HepG2 (cell line): ENCODE measurements at regions not wholly inside any gene's neighbourhood (a gene's known extent, or its start where the extent isn't known, plus 50 kb on each side); places are given as distances from the start of the nearest gene placed in this dataset.

Source experiments
- ATAC-seq: fragments of 200-7000 bp; cut with Tn5 transposase; 3 replicates; pipeline ENCODE4 v1.9.1; 2020; ENCODE audit warnings: mild to moderate bottlenecking, moderate library complexity
- BruUV-seq: library from RNA; stranded (reverse); fragments of 400-500 nt; replicated peaks from 2 replicates; lab custom pipeline; 2021; lab: Mats Ljungman, UMichigan
- CTCF ChIA-PET: fragments of 300-600 bp; formaldehyde crosslinking; extraction: SDS; loops from one replicate; lab custom pipeline; 2021; ENCODE audit warnings: low total read pairs, inconsistent platforms, low intra/inter-chr PET ratio; lab: Yijun Ruan, JAX
- POLR2A ChIA-PET: fragments of 350-600 bp; sonication (Branson Sonifier 250); formaldehyde crosslinking; loops from one replicate; lab custom pipeline; 2020; ENCODE audit warnings: antibody characterized with exemption, inconsistent platforms; lab: Yijun Ruan, JAX
- DNase-seq: peaks from one replicate; pipeline ENCODE4 v3.0.0-alpha.2; 2015; ENCODE audit warnings: low spot score
- FAIRE-seq: peaks from 3 replicates; lab custom pipeline; 2011; peaks lifted over from hg19 to GRCh38; lab: Jason Lieb, UNC
- H2AFZ ChIP-seq: one replicate; pipeline ENCODE4 v1.6.1; 2011; ENCODE audit warnings: low read length, inconsistent platforms
- H3K27ac ChIP-seq: fragments of 300-600 bp; 3 replicates; pipeline ENCODE4 v1.8.0; 2011; ENCODE audit warnings: mixed run types, mild to moderate bottlenecking, mixed read lengths, low read length, inconsistent platforms; ENCODE audit not compliant: insufficient read depth; ENCODE audit errors: extremely low read length
- H3K27me3 ChIP-seq, 2 experiments: fragments of 200-600 bp in 1 of 2; 2 replicates in 1 of 2; 3 replicates in 1 of 2; pipeline versions ENCODE4 v1.6.0 to v1.8.0; 2011; ENCODE audit warnings: low read length in 2 of 2, mild to moderate bottlenecking in 2 of 2, moderate library complexity in 2 of 2, inconsistent platforms in 1 of 2; ENCODE audit not compliant: insufficient read depth in 2 of 2, control insufficient read depth in 1 of 2
- H3K36me3 ChIP-seq, 2 experiments: fragments of 200-600 bp in 1 of 2; replicated peaks in 1 of 2; 2 replicates in 1 of 2; 3 replicates in 1 of 2; pipeline versions ENCODE4 v1.5.1 to v1.8.0; 2011; ENCODE audit warnings: low read length in 2 of 2, inconsistent platforms in 1 of 2; ENCODE audit not compliant: insufficient read depth in 2 of 2, control insufficient read depth in 1 of 2
- H3K4me1 ChIP-seq: 2 replicates; pipeline ENCODE4 v1.5.1; 2012; ENCODE audit warnings: low read length, inconsistent platforms; ENCODE audit not compliant: insufficient read depth
- H3K4me2 ChIP-seq: 2 replicates; pipeline ENCODE4 v1.6.0; 2011; ENCODE audit warnings: low read depth, low read length, inconsistent platforms
- H3K4me3 ChIP-seq, 3 experiments: fragments of 200-600 bp in 1 of 3; sonication (generic), shearing (Covaris generic) in 1 of 3; replicated peaks in 1 of 3; 2 replicates each; pipeline ENCODE4 v1.5.1; 2011 to 2016; ENCODE audit warnings: low read length in 3 of 3, inconsistent platforms in 2 of 3, low read depth in 2 of 3, mild to moderate bottlenecking in 2 of 3, control low read depth in 1 of 3, mixed read lengths in 1 of 3; ENCODE audit not compliant: insufficient read depth in 1 of 3
- H3K79me2 ChIP-seq: one replicate; pipeline ENCODE4 v1.6.1; 2011; ENCODE audit warnings: low read length, inconsistent platforms; ENCODE audit not compliant: insufficient read depth
- H3K9ac ChIP-seq: 2 replicates; pipeline ENCODE4 v1.6.0; 2011; ENCODE audit warnings: mild to moderate bottlenecking, low read depth, low read length, inconsistent platforms; ENCODE audit not compliant: insufficient read depth
- H3K9me3 ChIP-seq: 2 replicates; pipeline ENCODE4 v1.5.1; 2012; ENCODE audit warnings: mild to moderate bottlenecking, low read length
- H4K20me1 ChIP-seq: 2 replicates; pipeline ENCODE4 v1.6.0; 2011; ENCODE audit warnings: inconsistent platforms, mild to moderate bottlenecking, low read length, moderate library complexity; ENCODE audit not compliant: insufficient read depth
- HOXA7 ChIP-seq: sonication (generic); formaldehyde crosslinking; IDR thresholded peaks from 2 replicates; pipeline ENCODE4 v1.8.1; 2022; ENCODE audit warnings: mild to moderate bottlenecking, missing genetic modification reagents, moderate library complexity
- RFXANK ChIP-seq: IDR thresholded peaks from 2 replicates; pipeline ENCODE4 v1.6.1; 2016
- TARDBP ChIP-seq: sonication (generic); formaldehyde crosslinking; IDR thresholded peaks from 2 replicates; pipeline ENCODE4 v1.8.0; 2022; ENCODE audit warnings: mild to moderate bottlenecking, missing genetic modification reagents
- ZNF138 ChIP-seq: sonication (generic); formaldehyde crosslinking; IDR thresholded peaks from 2 replicates; pipeline ENCODE4 v1.5.0; 2020; ENCODE audit warnings: mild to moderate bottlenecking, low read depth, missing genetic modification reagents
- ZNF20 ChIP-seq: sonication (generic); formaldehyde crosslinking; IDR thresholded peaks from 2 replicates; pipeline ENCODE4 v1.4.0; 2020; ENCODE audit warnings: mild to moderate bottlenecking, moderate library complexity, missing genetic modification reagents
- ZNF552 ChIP-seq: sonication (generic); formaldehyde crosslinking; IDR thresholded peaks from 2 replicates; pipeline ENCODE4 v1.9.0; 2022; ENCODE audit warnings: missing genetic modification reagents, mild to moderate bottlenecking, borderline replicate concordance
- ZNF629 ChIP-seq: sonication (generic); formaldehyde crosslinking; conservative IDR thresholded peaks from 2 replicates; pipeline ENCODE4 v1.5.0; 2020; ENCODE audit warnings: missing genetic modification reagents
- ZSCAN9 ChIP-seq: IDR thresholded peaks from 2 replicates; pipeline ENCODE4 v1.6.1; 2016; ENCODE audit warnings: borderline replicate concordance
- WGBS: methylation state at CpG from one replicate; pipeline ENCODE4 v1.1.6; 2017; ENCODE audit warnings: low lambda C conversion rate; 5-methylcytosine and 5-hydroxymethylcytosine counted together
- in situ Hi-C: cut with HindIII; loops from 2 replicates; pipeline ENCODE4 v1.10.0; 2017; ENCODE audit warnings: low pct_unique_long_range_greater_than_20kb; ENCODE audit not compliant: extremely low pct_ligation_motif_present
- intact Hi-C: fragments of 100-400 bp; cut with micrococcal nuclease; formaldehyde crosslinking; loops from one replicate; pipeline ENCODE4 v1.10.0; 2022; ENCODE audit not compliant: unreplicated experiment

GRCh38 chr3:182393151-182393550 lies 400.2 kb upstream of the ATP11B start:
- H3K9ac ChIP-seq = no peak overlapping the region
- H3K4me3 ChIP-seq = no peak overlapping the region
- H3K27ac ChIP-seq = no peak overlapping the region
- H3K36me3 ChIP-seq = no peaks in the 10 kb centered on the region
- no peaks in the 10 kb centered on the region for H3K27me3 ChIP-seq
- ATAC-seq = no peak
- H2AFZ ChIP-seq = no peak overlapping the region
- H3K9me3 ChIP-seq = no peaks in the 10 kb centered on the region
- BruUV-seq = no TSS peak
- intact Hi-C loops = no loop called here
- H3K4me2 ChIP-seq = no peak overlapping the region
- TF ChIP-seq ZNF20 = no peak
- TF ChIP-seq RFXANK = no peak
- TF ChIP-seq ZNF629 (CRISPR knock-in tag) = no peak
- no peak for TF ChIP-seq HOXA7 (CRISPR knock-in tag)
- TF ChIP-seq ZNF138 (CRISPR knock-in tag) = no peak
- no peak for TF ChIP-seq TARDBP
- TF ChIP-seq ZSCAN9 = no peak
- TF ChIP-seq, all 625 proteins: peak for 0
- H3K79me2 ChIP-seq = no peaks in the 10 kb centered on the region
- no peak for FAIRE-seq
- no peaks in the 10 kb centered on the region for H4K20me1 ChIP-seq
- H3K4me1 ChIP-seq = no peaks in the 10 kb centered on the region
- POLR2A ChIA-PET = no interaction called here
- no peak for DNase-seq
- WGBS = 0% methylated on average over 1 of the region's 1 CpG
- CTCF ChIA-PET = no interaction called here
- in situ Hi-C loops = no loop called here

- WGBS = 2% methylated on average over 5 of the region's 5 CpGs
- ATAC-seq (no peak), FAIRE-seq (no peak), DNase-seq (no peak)
- in situ Hi-C loops (no loop called here), intact Hi-C loops (no loop called here)
- Histone ChIP-seq H3K9me3 (no peaks in the 10 kb centered on the region), H3K27me3 (no peaks in the 10 kb centered on the region), H4K20me1 (no peaks in the 10 kb centered on the region), H3K27ac (no peak overlapping the region), H3K36me3 (no peaks in the 10 kb centered on the region), H2AFZ (no peak overlapping the region), H3K4me2 (no peak overlapping the region), H3K79me2 (no peaks in the 10 kb centered on the region), H3K9ac (no peak overlapping the region), H3K4me3 (no peak overlapping the region), H3K4me1 (no peaks in the 10 kb centered on the region)
- no peak for TF ChIP-seq ZNF552 (CRISPR knock-in tag)
- POLR2A ChIA-PET = no interaction called here
- CTCF ChIA-PET = no interaction called here
- BruUV-seq = no TSS peak
Observed at GRCh38 chr3:182393830-182394367, 399.4 kb upstream of the ATP11B start.
